ENCODE measurements at regions not wholly inside any gene's neighbourhood (a gene's known extent, or its start where the extent isn't known, plus 50 kb on each side); places are given as distances from the start of the nearest gene placed in this dataset.
"Not testable (repeated sequence)": the region's sequence is repeated elsewhere in the genome, so short reads cannot be mapped to it uniquely, and the experiment has no call there.

GRCh38 chr12:131235871-131236271 lies 282.2 kb downstream of the ADGRD1 start:
- ATAC-seq, result peak in 1 of 8 donors; percentile 34
- Histone ChIP-seq H3K36me3 (no peaks in the 10 kb centered on the region), H3K9me3 (peaks cover 0 to 10% (median 0%) of the 10 kb centered on the region in 11 donors), H3K4me1 (peaks cover 0 to 12% (median 0%) of the 10 kb centered on the region in 9 donors), H3K27me3 (peaks cover 0 to 16% (median 2%) of the 10 kb centered on the region in 7 donors), H3K4me3 (no peak overlapping the region), H3K27ac (peak overlapping the region in 2 of 10 donors; percentile 9 to 60)
- 82 to 87% methylated on average over 12 of the region's 12 CpGs for WGBS, 2 donors
- no peak for DNase-seq
- intact Hi-C loops (cut with DNase I), result no loop called here
- TF ChIP-seq CTCF (IDR thresholded peaks at IDR 0.05), result no peak

- DNase-seq, result no peak
Measured at GRCh38 chr12:131239384-131240094, 285.8 kb downstream of the ADGRD1 start.

GRCh38 chr12:131241517-131241916 lies 287.8 kb downstream of the ADGRD1 start:
- no peak for DNase-seq
- Histone ChIP-seq H3K4me1 (peaks cover 0 to 3% (median 0%) of the 10 kb centered on the region in 9 donors), H3K27ac (no peak overlapping the region), H3K36me3 (no peaks in the 10 kb centered on the region), H3K27me3 (peaks cover 0 to 13% (median 0%) of the 10 kb centered on the region in 7 donors), H3K4me3 (no peak overlapping the region), H3K9me3 (peaks cover 0 to 7% (median 0%) of the 10 kb centered on the region in 11 donors)
- TF ChIP-seq CTCF (IDR thresholded peaks at IDR 0.05), result no peak
- no peak for ATAC-seq
- intact Hi-C loops (cut with DNase I), result loop anchor here in 1 of 10 donors (5.0 kb wide), 1 partner anchor 106 kb away; no protein-coding TSS in a partner anchor

More at GRCh38 chr12:131239384-131240094, 285.8 kb downstream of the ADGRD1 start:
- no peak for ATAC-seq
- no peak overlapping the region for H3K4me3 ChIP-seq
- peaks cover 0 to 3% (median 0%) of the 10 kb centered on the region in 9 donors for H3K4me1 ChIP-seq
- WGBS, 2 donors, result 66 to 69% methylated on average over 7 of the region's 7 CpGs
- intact Hi-C loops (cut with DNase I), result loop anchor here in 1 of 10 donors (5.0 kb wide), 1 partner anchor 108 kb away; no protein-coding TSS in a partner anchor
- no peak overlapping the region for H3K27ac ChIP-seq
- H3K9me3 ChIP-seq, result peaks cover 0 to 7% (median 0%) of the 10 kb centered on the region in 11 donors
- TF ChIP-seq CTCF (IDR thresholded peaks at IDR 0.05), result no peak
- H3K27me3 ChIP-seq, result peaks cover 0 to 5% (median 0%) of the 10 kb centered on the region in 7 donors
- H3K36me3 ChIP-seq, result no peaks in the 10 kb centered on the region

GRCh38 chr12:131242741-131243496 lies 289.2 kb downstream of the ADGRD1 start:
- H3K4me3 ChIP-seq, result no peak overlapping the region
- TF ChIP-seq CTCF (IDR thresholded peaks at IDR 0.05), result no peak
- DNase-seq (no peak), ATAC-seq (no peak)
- H3K4me1 ChIP-seq, result no peaks in the 10 kb centered on the region
- intact Hi-C loops (cut with DNase I), result loop anchor here in 1 of 10 donors (5.0 kb wide), 1 partner anchor 104 kb away; no protein-coding TSS in a partner anchor
- H3K36me3 ChIP-seq, result no peaks in the 10 kb centered on the region
- H3K27ac ChIP-seq, result no peak overlapping the region
- peaks cover 0 to 7% (median 0%) of the 10 kb centered on the region in 11 donors for H3K9me3 ChIP-seq
- H3K27me3 ChIP-seq, result peaks cover 0 to 13% (median 5%) of the 10 kb centered on the region in 7 donors
- WGBS, 2 donors, result 86 to 87% methylated on average over 5 of the region's 5 CpGs

GRCh38 chr12:131244157-131244688 lies 290.5 kb downstream of the ADGRD1 start:
- H3K4me1 ChIP-seq, ATAC-seq, H3K27ac ChIP-seq, H3K36me3 ChIP-seq, H3K4me3 ChIP-seq, DNase-seq, H3K9me3 ChIP-seq: not testable (repeated sequence)
- 65 to 77% methylated on average over 8 to 9 of the region's 15 CpGs for WGBS, 2 donors
- intact Hi-C loops (cut with DNase I), result loop anchor here in 1 of 10 donors (5.0 kb wide), 1 partner anchor 103 kb away; no protein-coding TSS in a partner anchor
- peaks cover 0 to 13% (median 7%) of the 10 kb centered on the region in 7 donors for H3K27me3 ChIP-seq

GRCh38 chr12:131245161-131245560 lies 291.5 kb downstream of the ADGRD1 start:
- H3K4me1 ChIP-seq; H3K4me3 ChIP-seq; H3K27ac ChIP-seq; intact Hi-C loops (cut with DNase I); H3K9me3 ChIP-seq; DNase-seq; ATAC-seq; H3K36me3 ChIP-seq: not testable (repeated sequence)
- 79 to 81% methylated on average over 5 to 8 of the region's 8 CpGs for WGBS, 2 donors
- H3K27me3 ChIP-seq, result peaks cover 0 to 13% (median 7%) of the 10 kb centered on the region in 7 donors
